NCI-H146 (cell line): ENCODE measurements at regions not wholly inside any gene's neighbourhood (a gene's known extent, or its start where the extent isn't known, plus 50 kb on each side); places are given as distances from the start of the nearest gene placed in this dataset.
"Not testable (repeated sequence)": the region's sequence is repeated elsewhere in the genome, so short reads cannot be mapped to it uniquely, and the experiment has no call there.

Source experiments
- DNase-seq: peaks from one replicate; lab custom pipeline; 2025; lab: John Stamatoyannopoulos, UW

DNA sequence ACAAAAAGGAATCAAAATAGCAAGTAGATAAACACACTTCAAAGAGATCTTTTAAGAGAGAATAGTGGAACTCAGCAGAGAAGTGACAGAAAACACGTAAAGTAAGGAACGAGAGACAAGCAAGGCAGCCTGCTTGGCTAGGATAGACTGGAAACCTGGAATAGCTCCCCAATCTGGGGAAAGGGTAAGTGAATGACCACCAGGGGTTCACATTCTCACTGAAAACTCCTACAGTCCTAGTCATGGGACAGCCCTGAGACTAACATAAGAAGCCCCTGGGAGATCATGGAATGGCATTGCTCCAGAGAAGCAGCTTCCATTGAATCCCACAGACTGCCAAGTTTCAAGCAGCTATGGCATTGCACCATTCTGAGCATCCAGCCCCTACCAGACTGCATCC is 363.6 kb upstream of the ARPP21 start:
- no peak for DNase-seq

DNA sequence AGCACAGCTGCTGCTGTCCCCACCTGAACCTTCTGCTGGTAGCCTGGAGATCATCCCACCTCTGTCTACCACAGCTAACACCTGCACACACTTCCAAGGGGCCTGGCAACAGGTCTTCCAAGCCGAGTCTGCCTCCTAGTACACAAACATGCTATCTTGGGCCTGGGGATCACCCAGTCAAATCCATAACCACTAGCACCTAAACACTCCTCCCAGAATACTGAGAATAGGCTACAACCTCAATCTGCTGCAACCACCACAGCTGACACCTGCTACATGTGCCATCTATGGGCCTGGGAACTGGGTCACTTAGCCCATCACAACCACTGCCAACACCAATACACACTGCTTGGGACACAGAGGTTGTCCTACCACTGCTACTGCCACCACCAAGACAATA is 362.8 kb upstream of the ARPP21 start:
- no peak for DNase-seq

DNA sequence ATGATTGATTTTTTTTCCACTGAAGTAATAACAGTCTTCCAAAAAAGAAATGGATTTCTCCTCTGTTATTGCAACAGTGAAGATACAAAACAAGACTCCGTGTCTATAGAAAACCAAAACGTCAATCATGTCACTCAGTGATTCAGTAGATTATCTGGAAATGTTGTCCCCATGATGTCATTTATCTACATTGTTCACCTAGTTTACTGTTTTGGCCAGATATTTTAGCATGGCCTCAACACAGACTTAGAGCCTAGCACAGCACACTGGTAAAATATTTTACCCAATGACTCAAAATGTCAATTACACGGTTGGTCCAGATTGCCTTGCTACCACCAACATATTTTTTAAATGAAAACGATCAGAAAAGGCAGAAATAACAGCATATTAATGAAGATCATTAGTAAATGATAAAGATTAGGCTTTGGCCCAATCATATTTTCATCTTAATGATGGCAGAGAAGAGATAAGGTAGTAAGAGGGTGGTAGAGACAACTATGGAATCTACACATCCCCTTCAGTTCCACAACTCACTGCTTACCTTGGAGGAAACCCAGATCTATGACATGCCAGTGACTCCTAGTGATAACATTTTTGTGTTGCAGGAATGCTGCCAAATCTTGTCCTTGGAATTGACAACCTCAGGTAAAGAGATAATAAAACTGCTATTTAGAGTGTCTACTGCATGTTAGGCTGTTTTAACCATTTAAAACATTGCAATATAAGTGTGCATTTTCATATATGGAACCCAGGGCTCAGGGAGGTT is 347.7 kb upstream of the ARPP21 start:
- DNase-seq, result no peak

DNA sequence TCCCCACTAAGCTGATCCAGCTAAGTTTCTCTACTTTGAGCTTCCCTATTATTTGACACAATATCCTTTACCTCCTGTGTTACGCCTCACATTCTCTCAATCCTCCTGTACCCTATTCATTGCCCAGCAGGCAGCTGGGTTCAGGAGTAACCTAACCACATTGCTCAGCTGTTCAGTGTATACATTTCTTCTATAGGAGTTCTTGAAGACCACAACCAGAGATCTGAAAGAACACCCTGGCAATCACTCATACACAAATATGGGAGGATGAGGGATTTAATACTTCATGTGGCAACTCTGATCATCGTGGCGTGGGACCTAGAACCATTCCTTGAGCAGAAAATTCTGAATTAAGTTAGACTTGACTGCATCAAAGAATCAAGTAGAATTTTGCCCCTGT is 346.8 kb upstream of the ARPP21 start:
- DNase-seq, result no peak

DNA sequence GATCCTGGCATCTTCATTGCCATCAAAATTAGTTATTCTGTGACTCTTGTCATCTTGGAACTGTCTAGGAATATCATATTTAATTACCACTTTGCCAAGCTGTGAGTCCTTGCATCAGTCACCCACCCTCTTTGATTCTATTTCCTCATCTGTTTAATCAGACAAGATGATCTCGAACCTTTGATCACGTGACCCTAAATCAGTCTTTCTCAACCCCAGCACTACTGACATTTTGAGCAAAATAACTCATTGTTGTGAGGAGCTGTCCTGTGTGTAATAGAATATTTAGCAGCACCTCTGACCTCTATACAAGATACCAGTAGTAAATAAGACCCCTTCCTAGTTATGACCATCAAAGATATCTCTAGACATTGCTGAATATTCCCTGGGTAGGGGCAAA is 343.4 kb upstream of the ARPP21 start:
- no peak for DNase-seq

DNA sequence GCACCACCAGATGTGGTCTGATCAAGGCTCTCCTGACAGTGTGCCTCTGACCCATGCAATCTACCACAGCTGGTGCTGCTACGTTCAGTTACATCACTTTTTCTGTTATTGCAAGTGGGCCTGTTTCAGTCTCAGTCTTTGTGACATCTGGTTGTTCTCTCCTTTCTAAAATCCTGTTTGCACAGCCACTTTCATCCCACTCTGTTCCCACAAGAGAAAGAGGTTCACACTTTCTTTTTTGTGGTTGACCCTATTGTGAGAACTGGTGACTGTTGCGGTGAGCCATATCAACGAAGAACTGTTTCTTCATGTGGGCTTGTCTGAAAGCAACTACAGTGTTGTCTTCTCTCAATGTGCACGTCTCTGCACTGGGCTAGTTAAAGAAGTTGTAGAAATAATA is 342.8 kb upstream of the ARPP21 start:
- no peak for DNase-seq

DNA sequence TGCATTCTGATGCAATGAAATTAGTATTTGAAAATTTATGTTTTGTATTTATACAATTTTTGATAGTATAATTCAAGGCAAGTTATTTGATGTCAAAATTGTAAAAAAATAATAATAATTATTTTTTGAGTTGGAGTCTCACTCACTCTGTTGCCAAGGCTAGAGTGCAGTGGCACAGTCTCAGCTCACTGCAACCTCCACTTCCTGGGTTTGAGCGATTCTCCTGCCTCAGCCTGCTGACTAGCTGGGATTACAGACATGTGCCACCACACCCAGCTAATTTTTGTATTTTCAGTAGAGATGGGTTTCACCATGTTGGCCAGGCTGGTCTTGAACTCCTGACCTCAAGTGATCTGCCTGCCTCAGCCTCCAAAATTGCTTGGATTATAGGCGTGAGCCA is 342.4 kb upstream of the ARPP21 start:
- not testable (repeated sequence) for DNase-seq

DNA sequence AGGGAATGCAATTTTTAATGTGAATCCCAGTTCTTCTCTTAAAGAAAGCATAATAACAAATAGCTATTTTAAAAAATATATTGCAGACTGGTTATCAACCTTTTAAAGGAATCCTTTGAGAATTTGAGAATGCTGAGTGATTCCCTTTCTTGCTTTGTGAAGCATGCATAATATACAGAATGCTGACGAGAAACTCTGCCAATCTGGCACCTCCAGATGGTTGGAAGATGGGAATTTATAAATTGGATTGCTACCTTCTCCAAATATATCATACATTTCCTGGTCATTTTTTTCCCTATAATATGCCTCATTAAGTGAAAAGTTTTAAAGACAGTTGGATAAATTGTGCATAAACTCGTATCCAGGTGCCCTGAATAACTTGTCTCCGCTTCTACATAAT is 333.9 kb upstream of the ARPP21 start:
- DNase-seq, result no peak

DNA sequence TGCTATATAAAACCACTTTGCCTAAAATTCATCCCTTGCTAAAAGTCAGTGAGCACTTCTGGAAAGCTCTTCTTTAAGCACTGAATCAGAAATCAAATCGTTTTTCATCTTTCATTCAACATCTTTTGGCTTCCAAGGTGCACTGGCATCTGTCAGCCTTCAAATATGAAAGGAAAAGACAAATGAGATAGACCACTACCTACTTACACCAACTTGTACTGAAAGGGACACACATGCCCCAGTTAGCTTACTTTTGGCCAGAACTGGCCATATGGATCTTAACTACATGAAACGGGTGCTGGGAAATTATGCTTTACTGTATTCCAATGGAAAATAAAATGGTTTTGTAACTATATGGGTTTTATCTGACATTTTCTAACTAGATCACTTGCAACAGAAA is 332.0 kb upstream of the ARPP21 start:
- DNase-seq, result no peak

DNA sequence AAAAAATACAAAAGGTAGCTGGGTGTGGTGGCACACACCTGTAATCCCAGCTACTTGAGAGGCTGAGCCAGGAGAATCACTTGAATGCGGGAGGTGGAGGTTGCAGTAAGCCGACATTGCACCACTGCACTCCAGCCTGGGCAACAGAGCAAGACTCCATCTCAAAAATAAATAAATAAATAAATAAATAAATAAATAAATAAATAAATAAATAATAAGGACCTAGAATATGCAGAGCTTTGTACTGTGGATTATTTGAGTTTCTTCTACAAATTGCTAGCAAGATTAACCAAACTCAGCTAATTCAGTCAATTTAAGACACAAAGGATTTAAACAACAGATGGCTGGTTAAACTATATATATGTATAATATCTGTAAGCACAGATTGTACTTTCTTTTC is 322.5 kb upstream of the ARPP21 start:
- not testable (repeated sequence) for DNase-seq

DNA sequence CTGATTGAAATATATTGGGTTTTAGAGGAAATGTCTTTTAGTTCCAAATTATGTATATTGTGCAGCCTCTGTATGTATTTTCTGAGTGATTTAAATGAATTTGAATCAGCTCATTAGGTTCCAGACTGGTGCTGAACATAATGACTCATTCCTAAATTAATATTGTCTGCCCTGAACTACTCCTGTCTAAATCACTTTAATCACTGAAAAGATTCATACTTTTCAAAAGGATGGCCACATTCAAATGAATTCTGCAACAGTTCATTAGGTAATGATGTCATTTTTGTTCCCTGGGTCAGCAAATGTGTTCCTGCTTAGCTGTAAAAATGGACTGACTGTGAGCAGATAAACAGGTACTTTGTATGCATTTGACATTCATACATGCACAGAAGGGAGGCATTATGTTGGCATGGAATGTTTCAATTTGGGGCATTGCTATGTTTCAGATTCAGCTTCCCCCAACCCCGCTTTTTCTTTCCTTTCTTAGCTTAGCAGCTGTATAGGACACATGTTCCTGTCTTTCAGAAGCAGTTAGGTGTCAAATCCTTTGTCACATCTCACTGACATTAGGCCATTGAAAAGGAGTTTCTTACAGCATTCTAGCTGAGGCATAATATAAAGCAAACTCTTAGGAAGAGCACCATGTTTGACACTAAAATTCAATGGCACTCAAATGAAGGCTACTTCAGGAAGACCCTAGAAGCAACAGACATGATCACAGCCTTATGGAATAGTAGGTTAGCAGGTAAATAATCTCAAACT is 318.5 kb upstream of the ARPP21 start:
- DNase-seq, result no peak

DNA sequence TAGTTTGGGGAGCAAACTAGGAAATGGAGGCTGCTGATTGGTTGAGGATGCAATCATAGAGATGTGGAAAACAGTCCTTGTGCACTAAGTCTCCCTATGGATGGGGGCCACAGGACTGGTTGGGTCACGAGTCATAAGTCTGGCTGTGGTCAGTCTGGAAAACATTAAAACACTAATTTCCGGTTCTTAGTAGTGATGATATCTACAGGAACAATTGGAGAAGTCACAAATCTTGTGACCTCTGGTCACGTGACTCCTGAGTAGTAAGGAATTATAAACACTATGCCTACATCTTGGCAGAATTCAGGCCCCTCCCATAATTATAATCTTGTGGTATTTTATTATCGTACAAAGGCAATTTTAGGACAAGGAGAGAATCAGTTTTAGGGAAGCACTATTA is 317.3 kb upstream of the ARPP21 start:
- DNase-seq, result no peak

DNA sequence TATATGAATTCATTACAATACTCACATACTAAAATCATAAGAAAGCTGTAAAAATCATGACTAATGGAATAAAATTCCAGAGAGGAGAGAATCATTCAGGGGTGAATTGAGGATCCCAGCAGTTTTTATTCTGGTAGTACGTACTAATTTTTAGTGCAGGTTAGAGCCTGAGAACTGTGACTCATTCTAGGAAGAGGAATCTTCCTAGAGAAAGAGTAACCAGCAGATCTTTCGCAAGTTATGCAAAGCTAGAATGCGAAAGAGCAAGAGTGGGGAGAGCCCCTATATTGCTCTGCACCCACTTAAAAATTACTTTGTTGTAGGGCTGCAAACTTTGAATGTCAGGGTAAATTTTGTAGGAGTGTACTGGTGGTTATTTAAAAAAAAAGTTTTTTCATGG is 303.6 kb upstream of the ARPP21 start:
- no peak for DNase-seq

DNA sequence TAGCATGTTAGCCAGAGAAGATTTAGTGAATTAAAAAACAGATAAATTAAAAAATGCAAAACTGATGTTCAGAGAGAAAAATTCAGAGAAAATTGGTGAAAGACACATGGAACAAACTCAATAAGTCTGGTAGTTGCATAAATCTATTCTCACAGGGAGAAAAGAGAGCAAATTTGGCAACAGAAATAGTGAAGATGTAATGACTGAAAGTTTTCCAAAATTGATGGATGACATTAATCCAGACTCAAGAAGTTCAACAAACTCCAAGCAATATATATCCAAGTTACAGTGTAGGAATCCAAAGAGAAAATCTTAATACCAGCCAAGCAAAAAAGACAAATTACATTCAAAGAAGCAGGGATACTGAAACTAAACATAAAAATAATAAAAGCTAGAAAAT is 302.7 kb upstream of the ARPP21 start:
- no peak for DNase-seq

DNA sequence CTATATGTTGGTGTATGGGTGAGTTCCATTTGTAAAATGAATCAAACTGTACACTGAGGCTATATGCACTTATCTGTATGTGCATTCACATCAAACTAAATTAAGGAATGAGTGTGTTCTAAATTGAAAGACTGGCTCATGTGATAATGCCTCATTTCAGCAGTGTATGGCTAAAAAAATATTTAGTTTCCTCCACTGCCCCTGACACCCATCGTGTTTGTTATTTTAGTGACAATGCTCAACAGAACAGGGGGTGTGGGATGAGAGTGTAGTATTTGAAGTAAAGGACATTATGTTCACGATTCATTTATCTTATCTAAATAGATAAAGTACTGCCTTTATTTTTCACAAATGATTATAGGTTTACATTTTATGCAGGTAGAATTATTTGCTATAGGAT is 301.1 kb upstream of the ARPP21 start:
- DNase-seq, result no peak

DNA sequence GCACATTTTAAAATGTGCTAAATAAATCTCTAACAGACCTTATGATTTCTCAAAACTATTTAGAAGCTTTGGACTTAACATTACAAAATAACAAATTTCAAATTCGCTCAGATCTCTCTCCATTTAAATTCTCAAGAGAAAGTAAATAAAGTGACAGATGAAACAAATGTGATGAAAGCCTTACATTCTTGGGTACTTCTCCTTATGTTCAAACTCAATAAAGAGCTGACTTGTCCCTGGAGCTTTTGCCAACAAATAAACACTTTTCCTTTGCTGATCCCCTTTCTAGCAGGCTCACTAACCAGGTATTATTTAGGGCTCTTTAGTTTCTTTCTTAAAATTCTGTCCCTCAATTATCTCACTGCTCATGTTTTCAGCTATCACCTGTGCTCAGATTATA is 259.1 kb upstream of the ARPP21 start:
- no peak for DNase-seq

DNA sequence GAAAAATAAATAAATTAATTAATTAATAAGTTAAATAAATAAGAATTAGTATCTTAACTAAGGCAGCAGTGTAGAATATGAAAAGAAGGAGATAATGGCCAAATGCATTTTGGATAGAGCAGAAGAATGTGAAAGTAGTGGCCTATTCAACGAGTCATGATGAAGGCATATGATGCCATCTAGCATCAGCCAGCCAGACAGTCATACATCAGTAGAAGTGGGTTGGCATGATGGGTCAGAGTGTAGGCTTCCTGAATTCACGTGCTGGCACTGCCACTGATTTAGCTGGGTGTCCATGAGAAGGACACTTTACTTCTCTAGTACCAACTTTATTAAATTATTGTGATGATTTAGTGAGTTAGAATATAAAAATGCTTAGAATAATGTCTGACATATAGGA is 256.1 kb upstream of the ARPP21 start:
- no peak for DNase-seq

DNA sequence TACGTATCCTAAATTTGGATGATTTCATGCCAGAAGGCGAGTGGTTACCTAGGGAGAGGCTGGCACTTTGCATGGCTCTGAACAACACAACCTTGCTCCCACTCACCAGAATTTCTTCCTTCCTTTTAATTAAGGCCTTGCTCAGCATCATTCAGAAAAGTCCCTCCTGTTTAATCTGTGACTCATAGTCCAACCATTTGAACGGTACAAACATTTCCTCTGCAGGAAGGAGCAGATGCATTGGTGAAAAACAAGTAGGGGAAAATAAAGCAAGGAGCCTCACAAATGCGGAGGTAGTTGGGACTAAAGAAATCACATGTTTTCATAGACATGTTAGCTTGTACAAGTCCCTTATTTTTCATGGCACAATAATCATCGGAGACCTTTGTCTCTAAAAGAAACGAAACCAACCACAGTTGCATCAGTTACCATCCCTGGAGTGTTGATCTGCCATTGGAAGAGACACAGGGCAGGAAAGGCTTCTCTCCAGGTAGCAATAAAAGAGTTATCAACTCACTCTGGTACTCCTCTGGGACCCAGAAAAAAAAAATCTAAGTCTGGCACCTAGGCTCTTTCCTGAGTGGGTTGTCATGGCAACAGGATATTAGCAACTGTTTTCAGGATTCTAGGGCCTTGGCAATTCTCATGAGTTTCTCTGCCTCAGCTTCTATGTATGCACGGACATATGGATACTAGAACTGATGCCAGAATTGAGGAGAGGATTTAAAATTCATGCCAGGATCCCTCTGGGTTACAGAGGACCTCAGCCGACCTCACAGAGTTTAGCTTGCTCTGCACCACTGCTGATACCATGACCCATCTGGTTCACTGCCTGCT is 255.4 kb upstream of the ARPP21 start:
- DNase-seq, result no peak

DNA sequence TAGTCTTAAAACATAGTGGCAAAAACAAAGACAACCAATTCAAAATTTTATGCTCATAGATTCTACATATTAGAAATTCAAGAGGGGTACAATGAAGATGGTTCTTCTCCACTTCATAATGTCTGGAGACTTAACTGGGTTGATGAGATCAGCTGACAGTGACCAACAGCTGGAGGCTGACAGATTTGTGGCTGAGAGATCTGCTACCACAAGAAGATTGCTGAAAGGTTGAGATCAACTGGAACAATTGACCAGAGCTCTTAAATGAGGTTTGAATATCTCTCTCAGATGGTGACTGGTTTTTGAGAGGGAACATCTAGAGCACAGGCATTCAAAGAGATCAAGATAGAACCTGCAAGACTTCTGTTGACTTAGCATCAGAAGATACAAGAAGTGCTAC is 254.1 kb upstream of the ARPP21 start:
- DNase-seq, result no peak

DNA sequence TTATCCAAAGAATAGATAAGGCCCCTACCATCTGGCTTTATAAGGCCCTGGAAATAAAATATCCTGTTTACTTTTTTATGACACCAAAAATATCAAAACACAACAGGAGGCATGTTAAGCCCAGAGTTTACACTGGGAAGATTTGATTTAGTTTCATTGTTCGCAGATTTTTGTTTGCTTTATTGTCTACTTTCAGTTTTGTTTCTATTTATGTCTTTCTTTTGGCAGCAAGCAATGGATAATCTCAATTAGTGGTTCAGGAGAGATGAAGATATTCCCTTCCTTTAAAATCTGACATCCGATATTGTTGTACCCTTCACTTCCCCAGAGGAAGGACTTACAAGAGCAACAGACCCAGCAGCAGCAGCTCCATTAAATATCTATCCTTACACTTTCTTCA is 249.4 kb upstream of the ARPP21 start:
- DNase-seq, result no peak

DNA sequence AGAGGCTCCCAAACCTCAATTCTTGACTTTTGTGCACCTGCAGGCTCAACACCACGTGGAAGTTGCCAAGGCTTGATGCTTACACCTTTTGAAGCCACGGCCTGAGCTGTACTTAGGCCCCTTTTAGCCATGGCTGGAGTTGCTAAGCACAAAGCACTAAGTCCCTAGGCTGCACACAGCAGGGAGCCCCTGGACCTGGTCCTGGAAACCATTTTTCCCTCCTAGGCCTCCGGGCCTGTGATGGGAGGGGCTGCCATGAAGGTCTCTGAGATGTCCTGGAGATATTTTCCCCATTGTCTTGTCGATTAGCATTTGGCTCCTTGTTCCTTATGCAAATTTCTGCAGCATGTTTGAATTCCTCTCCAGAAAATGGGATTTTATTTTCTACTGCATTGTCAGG is 247.1 kb upstream of the ARPP21 start:
- DNase-seq, result no peak

DNA sequence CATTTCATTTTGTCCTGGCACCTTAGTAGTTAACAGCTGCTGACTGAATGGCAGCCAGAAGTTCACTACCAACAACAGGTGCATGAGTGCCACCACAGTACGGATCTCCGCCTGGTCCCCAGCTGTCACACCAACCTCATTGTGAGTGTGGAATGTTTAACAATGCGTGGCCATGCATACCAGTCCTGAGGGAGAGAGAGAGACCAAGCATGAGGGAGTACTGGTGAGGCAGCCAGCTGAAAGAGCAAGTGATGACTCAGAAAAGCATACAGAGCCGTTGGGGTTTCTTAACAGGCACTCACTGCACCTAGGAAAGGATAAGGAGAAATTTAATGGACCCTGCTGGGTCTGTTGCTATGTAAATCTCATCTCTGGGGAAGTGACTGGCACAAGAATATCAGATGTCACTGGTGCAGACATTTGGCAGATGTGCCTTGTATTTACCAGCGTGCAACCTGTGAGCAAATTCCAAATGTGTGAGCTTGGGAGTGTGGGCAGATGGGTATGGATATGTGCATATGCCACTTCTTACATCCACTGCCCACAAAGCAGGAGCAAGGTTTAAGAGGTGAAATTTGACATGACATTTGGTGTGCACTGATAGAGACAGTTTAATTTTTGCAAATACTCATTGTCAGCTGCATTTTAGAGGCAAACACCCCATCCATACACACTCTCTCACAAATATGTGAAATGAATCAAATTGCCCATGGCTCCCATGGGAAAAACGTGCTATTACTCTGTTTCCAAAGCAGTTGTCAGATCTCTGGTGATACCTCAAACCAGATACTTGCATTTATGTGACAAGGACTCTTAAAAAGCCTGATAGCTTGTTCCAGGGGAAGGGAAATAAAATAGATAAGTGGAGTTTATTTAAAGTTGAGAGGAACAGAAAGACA is 245.2 kb upstream of the ARPP21 start:
- no peak for DNase-seq
